GM12873 (cell line): ENCODE measurements at regions not wholly inside any gene's neighbourhood (a gene's known extent, or its start where the extent isn't known, plus 50 kb on each side); places are given as distances from the start of the nearest gene placed in this dataset.

ENCODE experiments used
- TF ChIP-seq, protein P1 (sequence below): IDR thresholded peaks from 2 replicates; pipeline ENCODE4 v1.5.1; 2012; ENCODE audit warnings: low read depth, mild to moderate bottlenecking, moderate library complexity, low read length, control low read depth; ENCODE audit not compliant: insufficient read depth; ENCODE audit errors: missing control alignments

GRCh38 chr10:32151871-32152270 lies 95.6 kb upstream of the KIF5B start:
- TF ChIP-seq, protein P1, sequence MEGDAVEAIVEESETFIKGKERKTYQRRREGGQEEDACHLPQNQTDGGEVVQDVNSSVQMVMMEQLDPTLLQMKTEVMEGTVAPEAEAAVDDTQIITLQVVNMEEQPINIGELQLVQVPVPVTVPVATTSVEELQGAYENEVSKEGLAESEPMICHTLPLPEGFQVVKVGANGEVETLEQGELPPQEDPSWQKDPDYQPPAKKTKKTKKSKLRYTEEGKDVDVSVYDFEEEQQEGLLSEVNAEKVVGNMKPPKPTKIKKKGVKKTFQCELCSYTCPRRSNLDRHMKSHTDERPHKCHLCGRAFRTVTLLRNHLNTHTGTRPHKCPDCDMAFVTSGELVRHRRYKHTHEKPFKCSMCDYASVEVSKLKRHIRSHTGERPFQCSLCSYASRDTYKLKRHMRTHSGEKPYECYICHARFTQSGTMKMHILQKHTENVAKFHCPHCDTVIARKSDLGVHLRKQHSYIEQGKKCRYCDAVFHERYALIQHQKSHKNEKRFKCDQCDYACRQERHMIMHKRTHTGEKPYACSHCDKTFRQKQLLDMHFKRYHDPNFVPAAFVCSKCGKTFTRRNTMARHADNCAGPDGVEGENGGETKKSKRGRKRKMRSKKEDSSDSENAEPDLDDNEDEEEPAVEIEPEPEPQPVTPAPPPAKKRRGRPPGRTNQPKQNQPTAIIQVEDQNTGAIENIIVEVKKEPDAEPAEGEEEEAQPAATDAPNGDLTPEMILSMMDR = no peak

DNA sequence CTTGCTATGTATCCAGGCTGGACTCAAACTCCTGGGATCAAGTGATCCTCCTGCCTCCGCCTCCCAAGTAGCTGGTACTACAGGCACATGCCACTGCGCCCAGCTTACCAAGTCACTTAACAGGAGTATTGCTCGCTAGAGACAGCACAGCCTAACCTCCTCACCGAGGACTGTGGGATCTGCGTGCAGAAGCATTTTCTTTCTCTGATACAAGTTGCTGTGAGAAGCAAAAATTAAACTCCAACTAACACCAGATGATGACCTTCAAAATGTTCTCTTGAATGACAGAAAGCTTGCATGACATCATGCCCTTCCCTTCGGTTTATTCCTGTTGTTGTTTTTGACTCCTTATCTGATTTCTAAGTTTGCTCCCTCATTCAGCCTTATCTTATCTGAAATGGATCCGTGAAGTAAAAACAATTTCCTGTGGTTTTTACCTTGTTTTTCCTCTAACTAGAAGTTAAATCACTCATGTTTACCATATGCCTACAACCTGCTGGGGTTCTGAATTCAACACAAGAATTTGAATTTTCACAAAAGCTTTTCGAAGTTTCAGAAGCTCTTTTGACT lies 94.4 kb upstream of the KIF5B start:
- TF ChIP-seq, protein P1 = peak; percentile 0

DNA sequence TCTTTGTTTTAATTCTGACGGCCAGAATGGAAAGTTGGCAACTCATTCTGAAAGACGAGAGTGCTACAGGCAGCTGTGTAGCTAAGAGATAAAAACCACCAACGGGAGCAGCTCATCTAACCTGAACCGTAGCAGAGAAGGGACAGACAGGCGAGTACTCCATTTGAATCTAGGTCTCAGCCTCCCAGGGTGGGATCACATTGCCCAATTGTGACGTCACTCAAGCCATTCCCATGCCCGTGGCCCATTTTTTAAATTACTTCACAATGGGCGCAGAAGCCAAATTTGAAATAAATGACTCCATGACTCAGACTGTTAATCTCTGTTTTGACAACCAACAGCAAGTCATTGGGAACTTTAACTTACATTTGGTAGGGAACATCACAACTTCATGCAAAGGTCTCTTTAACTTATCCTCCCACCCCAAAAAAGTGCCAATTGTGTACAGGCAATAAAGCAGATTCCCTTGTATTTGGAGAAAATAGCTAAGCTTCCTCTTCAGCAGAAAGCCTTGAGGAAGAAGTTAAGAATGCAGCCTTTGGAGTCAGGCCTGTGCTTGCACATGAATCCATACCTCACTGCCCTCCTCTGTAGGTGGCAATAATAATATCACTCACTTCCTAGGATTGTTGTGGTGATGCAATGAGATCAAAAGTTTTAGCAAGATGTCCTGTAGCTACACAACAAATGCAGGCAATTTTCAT lies 93.2 kb upstream of the KIF5B start:
- TF ChIP-seq, protein P1 = no peak

DNA sequence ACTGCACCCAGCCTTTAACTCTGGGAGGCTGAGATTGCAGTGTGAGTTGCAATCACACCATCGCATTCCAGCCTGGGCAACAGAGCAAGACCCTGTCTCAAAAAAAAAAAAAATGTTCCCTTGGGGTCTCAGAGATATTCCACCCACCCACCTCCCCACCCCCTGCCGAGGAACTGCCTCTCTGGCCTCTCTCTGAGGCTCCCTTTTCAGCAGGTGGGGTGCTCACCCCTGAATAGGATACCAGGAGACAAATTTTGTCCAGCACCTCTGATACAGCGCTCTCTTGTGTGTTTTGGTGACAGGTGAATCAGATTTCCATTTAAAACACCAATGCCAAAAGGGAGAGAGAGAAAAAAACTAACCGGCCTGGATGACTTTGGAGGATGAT lies 92.6 kb upstream of the KIF5B start:
- TF ChIP-seq, protein P1 = no peak

- TF ChIP-seq, protein P1 = no peak
Measured at GRCh38 chr10:32147730-32148129, 91.5 kb upstream of the KIF5B start.

DNA sequence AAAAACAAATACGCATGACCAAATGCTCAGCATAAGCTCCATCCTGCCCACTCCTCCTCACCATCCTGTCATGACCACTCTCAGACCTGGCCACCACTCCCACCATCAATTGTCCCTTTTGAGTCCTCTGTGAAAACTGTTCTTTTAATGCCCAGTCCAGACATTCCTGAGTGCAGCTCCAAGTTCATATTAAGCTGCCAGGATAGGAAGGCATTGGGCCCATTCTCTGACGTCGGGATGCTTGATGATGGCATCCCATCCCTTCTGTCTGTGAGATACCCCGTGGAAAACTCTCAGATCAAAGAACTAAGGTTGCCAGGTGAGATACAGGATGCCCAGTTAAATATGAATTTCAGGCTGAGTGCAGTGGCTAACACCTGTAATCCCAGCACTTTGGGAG lies 89.9 kb upstream of the KIF5B start:
- TF ChIP-seq, protein P1 = no peak

DNA sequence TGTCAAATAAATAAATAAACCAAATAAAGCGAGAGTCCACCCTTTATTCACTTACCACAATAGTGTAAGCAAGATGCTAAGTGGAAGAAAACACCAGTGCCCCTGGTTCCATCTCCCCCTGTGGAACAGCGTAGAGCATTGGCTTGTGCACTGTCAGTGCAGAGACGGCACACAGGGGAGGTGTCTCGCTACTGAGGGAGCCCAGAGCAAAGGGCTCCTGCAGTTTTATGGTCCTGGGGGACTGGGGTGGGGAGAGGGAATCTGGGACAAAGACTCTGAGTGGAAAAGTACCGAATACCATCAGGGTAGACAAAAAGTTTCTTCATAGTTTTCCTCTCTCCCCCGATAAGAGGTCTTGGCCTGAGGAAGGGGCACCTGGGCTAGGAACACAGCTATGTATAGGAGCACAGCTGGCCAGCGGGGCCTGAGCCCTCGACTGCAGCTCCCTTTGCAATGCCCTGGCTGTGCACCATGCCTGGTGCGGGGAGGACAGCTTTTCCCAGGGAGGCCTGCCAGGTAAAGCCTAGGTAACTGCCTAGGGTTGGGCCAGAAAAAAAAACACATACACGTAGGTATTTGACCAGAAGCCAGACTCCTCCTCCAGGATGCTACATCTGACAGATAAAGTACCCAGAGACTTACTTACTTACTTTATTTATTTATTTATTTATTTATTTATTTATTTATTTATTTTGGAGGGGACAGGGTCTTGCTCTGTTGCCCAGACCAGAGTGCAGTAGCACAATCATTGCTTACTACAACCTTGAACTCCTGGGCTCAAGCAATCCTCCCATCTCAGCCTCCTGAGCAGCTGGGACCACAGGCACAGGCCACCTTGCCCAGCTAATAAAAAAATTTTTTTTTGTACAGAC lies 88.8 kb upstream of the KIF5B start:
- TF ChIP-seq, protein P1 = no peak
